Activated CD4-positive, alpha-beta memory T cell treated with anti-CD3 and anti-CD28 coated beads for 36 hours (primary cell): ENCODE measurements at regions not wholly inside any gene's neighbourhood (a gene's known extent, or its start where the extent isn't known, plus 50 kb on each side); places are given as distances from the start of the nearest gene placed in this dataset.

Experiments used
- CTCF ChIA-PET: fragments of 350-600 bp; sonication (Branson Sonifier 250); formaldehyde crosslinking; loops from one replicate; lab custom pipeline; 2021; ENCODE audit warnings: antibody characterized with exemption, inconsistent platforms; lab: Charles Lee
- POLR2A ChIA-PET: fragments of 350-600 bp; sonication (Branson Sonifier 250); formaldehyde crosslinking; loops from one replicate; lab custom pipeline; 2021; ENCODE audit warnings: antibody characterized with exemption; lab: Charles Lee
- DNase-seq: peaks from one replicate; pipeline ENCODE4 v3.0.0-alpha.2; 2020
- H3K27ac Mint-ChIP-seq: one replicate; pipeline ENCODE4 v1.8.0; 2021; ENCODE audit warnings: mixed read lengths
- H3K27me3 Mint-ChIP-seq: one replicate; pipeline ENCODE4 v1.8.0; 2021; ENCODE audit warnings: mixed read lengths
- H3K36me3 Mint-ChIP-seq: one replicate; pipeline ENCODE4 v1.8.0; 2021; ENCODE audit warnings: mixed read lengths
- H3K4me1 Mint-ChIP-seq: one replicate; pipeline ENCODE4 v1.8.0; 2021; ENCODE audit warnings: low read depth, mixed read lengths
- H3K4me3 Mint-ChIP-seq: one replicate; pipeline ENCODE4 v1.8.0; 2021; ENCODE audit warnings: mild to moderate bottlenecking, mixed read lengths
- H3K9me3 Mint-ChIP-seq: one replicate; pipeline ENCODE4 v1.8.0; 2021; ENCODE audit warnings: mixed read lengths
- intact Hi-C: fragments of 100-400 bp; cut with micrococcal nuclease; formaldehyde crosslinking; loops from one replicate; pipeline ENCODE4 v1.15.1; 2023

DNA sequence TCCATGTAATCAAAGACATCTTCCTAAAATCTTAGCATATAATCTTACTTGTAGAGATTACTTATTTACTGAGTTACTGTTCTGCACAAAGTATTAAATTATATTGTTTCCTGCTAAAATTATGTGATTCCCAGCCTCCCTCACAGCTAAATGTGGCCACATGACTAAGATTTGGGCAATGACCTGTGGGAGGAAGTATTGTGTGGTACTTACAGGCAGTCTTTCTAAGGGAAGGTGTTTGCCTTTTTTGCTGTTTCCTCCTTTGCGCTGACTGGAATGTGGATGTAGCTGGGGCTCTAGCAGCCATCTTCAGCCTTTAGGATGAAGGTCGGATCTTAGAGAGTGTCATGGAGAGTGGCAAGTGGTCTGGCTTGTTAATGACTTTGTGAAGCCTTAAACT is 146.3 kb upstream of the APCDD1 start:
- ChIA-PET CTCF (interaction anchor here (0.6 kb wide), 1 partner anchor 50 kb away, joined by 3 read pairs; no protein-coding TSS in a partner anchor), POLR2A (no interaction called here)
- no peak overlapping the region for H3K27ac Mint-ChIP-seq
- no peaks in the 10 kb centered on the region for H3K9me3 Mint-ChIP-seq
- no peak for DNase-seq
- no peaks in the 10 kb centered on the region for H3K36me3 Mint-ChIP-seq
- H3K4me3 Mint-ChIP-seq, result no peak overlapping the region
- H3K27me3 Mint-ChIP-seq, result peaks cover 2% of the 10 kb centered on the region
- intact Hi-C loops, result no loop called here
- H3K4me1 Mint-ChIP-seq, result no peaks in the 10 kb centered on the region

- no peaks in the 10 kb centered on the region for H3K9me3 Mint-ChIP-seq
- H3K36me3 Mint-ChIP-seq, result no peaks in the 10 kb centered on the region
- DNase-seq, result no peak
- no peak overlapping the region for H3K4me3 Mint-ChIP-seq
- H3K27me3 Mint-ChIP-seq, result peaks cover 2% of the 10 kb centered on the region
- POLR2A ChIA-PET, result no interaction called here
- intact Hi-C loops, result no loop called here
- no peak overlapping the region for H3K27ac Mint-ChIP-seq
- CTCF ChIA-PET, result no interaction called here
- H3K4me1 Mint-ChIP-seq, result no peaks in the 10 kb centered on the region
These were observed 143.8 kb upstream of the APCDD1 start for GRCh38 chr18:10310626-10311025.

DNA sequence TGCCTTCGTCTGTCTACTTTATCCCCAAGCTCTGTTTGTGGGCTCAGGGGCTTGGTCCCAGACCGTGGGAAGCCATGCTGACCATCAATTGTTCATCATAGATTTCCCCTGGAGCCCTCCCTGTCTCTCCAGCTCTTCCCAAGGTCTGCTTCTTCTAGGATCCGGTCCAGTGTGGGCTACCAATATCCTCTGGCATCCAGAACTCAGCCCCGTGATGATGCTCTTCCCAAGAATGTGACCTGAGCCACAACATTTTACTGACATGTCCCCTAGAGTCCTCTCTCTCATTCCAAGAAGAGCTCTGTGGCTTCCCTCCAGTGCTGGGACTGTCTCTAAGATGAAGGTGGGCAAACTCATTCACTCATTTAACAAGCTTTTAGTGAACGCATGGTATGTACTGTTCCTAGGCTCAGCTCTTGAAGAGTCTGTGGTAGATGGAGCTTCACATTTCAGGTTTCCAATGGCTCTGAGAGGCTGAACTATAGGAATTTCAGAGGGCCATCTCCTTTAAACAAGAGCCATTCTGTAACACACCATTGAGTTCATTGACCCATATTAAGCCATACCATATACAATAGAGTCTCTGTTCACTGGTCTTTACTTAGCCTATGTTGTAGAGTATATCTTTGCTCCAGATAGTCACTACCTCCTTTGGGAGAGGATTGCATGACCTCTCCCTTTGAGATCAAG is 142.0 kb upstream of the APCDD1 start:
- ChIA-PET POLR2A (no interaction called here), CTCF (no interaction called here)
- no peak for DNase-seq
- H3K36me3 Mint-ChIP-seq, result no peaks in the 10 kb centered on the region
- no peak overlapping the region for H3K27ac Mint-ChIP-seq
- no peaks in the 10 kb centered on the region for H3K9me3 Mint-ChIP-seq
- no peaks in the 10 kb centered on the region for H3K27me3 Mint-ChIP-seq
- H3K4me1 Mint-ChIP-seq, result no peaks in the 10 kb centered on the region
- H3K4me3 Mint-ChIP-seq, result no peak overlapping the region
- intact Hi-C loops, result no loop called here

GRCh38 chr18:10313016-10313342 is 141.5 kb upstream of the APCDD1 start:
- no peak overlapping the region for H3K4me3 Mint-ChIP-seq
- H3K27me3 Mint-ChIP-seq, result no peaks in the 10 kb centered on the region
- no peaks in the 10 kb centered on the region for H3K9me3 Mint-ChIP-seq
- POLR2A ChIA-PET, result no interaction called here
- H3K36me3 Mint-ChIP-seq, result no peaks in the 10 kb centered on the region
- DNase-seq, result no peak
- H3K4me1 Mint-ChIP-seq, result no peaks in the 10 kb centered on the region
- CTCF ChIA-PET, result no interaction called here
- intact Hi-C loops, result no loop called here
- H3K27ac Mint-ChIP-seq, result no peak overlapping the region

- ChIA-PET POLR2A (no interaction called here), CTCF (interaction anchor here (0.7 kb wide), 1 partner anchor 259 kb away, joined by 3 read pairs; no protein-coding TSS in a partner anchor)
- no peaks in the 10 kb centered on the region for H3K27me3 Mint-ChIP-seq
- H3K27ac Mint-ChIP-seq, result no peak overlapping the region
- no peaks in the 10 kb centered on the region for H3K4me1 Mint-ChIP-seq
- H3K9me3 Mint-ChIP-seq, result no peaks in the 10 kb centered on the region
- H3K4me3 Mint-ChIP-seq, result no peak overlapping the region
- no peaks in the 10 kb centered on the region for H3K36me3 Mint-ChIP-seq
- DNase-seq, result no peak
- intact Hi-C loops, result no loop called here
These were observed 140.4 kb upstream of the APCDD1 start for GRCh38 chr18:10314066-10314465.

DNA sequence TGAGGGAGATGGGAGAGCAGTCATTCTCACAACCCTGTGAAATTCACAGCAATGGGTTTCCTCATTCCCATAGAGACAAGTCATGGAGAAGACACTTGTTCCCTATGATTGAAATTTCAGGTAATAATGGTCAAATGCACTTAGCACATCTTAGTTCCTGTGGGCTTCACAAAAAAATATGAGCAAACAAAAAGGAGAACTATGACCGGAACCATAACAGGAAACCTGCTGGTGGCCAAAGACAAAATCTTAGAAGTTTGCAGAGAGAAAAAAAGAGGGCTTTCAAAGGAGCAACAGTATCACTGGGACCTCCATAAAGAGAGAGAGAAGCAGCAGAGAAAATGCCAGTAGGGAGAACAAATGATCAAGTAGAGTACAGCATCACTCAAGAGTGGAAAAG is 138.9 kb upstream of the APCDD1 start:
- Mint-ChIP-seq H3K36me3 (no peaks in the 10 kb centered on the region), H3K9me3 (no peaks in the 10 kb centered on the region), H3K27me3 (no peaks in the 10 kb centered on the region), H3K4me3 (no peak overlapping the region), H3K27ac (no peak overlapping the region), H3K4me1 (no peaks in the 10 kb centered on the region)
- ChIA-PET POLR2A (no interaction called here), CTCF (no interaction called here)
- no peak for DNase-seq
- intact Hi-C loops, result no loop called here

DNA sequence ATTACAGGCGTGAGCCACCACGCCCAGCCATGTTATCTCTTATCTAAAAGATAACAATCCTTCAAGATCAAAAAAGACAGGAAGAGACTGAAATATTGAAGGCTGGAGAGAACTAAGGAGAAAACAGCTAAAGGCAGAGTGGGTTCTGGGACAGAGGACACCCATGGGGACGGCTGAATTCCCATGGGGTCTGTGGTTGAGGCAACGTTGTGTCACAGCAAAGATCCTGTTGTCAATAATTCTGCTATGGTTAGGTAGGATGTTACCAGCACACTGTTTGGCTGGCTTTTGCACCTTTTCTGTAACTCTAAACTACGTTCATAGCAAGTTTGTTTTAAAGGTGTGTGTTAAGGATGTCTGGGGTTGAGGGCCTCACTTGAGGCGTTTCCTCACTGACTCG is 137.7 kb upstream of the APCDD1 start:
- H3K36me3 Mint-ChIP-seq, result no peaks in the 10 kb centered on the region
- H3K4me3 Mint-ChIP-seq, result no peak overlapping the region
- no peak overlapping the region for H3K27ac Mint-ChIP-seq
- no peak for DNase-seq
- no peaks in the 10 kb centered on the region for H3K9me3 Mint-ChIP-seq
- intact Hi-C loops, result no loop called here
- H3K4me1 Mint-ChIP-seq, result no peaks in the 10 kb centered on the region
- POLR2A ChIA-PET, result no interaction called here
- H3K27me3 Mint-ChIP-seq, result no peaks in the 10 kb centered on the region
- CTCF ChIA-PET, result no interaction called here

- CTCF ChIA-PET, result no interaction called here
- no peak overlapping the region for H3K4me3 Mint-ChIP-seq
- H3K27me3 Mint-ChIP-seq, result no peaks in the 10 kb centered on the region
- no peak for DNase-seq
- intact Hi-C loops, result no loop called here
- H3K4me1 Mint-ChIP-seq, result no peaks in the 10 kb centered on the region
- no peaks in the 10 kb centered on the region for H3K9me3 Mint-ChIP-seq
- H3K36me3 Mint-ChIP-seq, result no peaks in the 10 kb centered on the region
- POLR2A ChIA-PET, result no interaction called here
- no peak overlapping the region for H3K27ac Mint-ChIP-seq
These were observed 136.4 kb upstream of the APCDD1 start for GRCh38 chr18:10317864-10318690.

- ChIA-PET POLR2A (no interaction called here), CTCF (no interaction called here)
- no peaks in the 10 kb centered on the region for H3K27me3 Mint-ChIP-seq
These were observed 135.8 kb upstream of the APCDD1 start for GRCh38 chr18:10318691-10318970.

DNA sequence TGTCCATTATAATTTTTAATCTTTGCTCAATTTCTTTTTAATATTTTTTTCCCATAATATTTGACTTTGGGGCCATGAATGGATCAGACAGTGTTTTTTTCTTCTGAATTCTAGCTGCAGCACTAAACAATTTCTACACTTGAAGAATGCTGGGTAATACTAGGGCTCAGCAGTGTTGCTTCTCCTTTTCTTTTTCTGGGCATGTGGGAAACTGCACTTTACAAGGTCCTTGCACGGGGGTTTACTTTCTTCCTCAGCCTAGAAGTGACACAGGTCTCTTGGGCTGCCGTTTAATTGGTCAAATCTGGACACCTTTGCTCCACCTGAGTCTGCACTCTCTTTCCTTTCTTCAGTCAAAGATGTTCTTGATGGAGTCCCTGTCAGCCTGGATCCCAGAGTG is 135.4 kb upstream of the APCDD1 start:
- no peaks in the 10 kb centered on the region for H3K9me3 Mint-ChIP-seq
- H3K27me3 Mint-ChIP-seq, result no peaks in the 10 kb centered on the region
- H3K27ac Mint-ChIP-seq, result no peak overlapping the region
- no peak for DNase-seq
- intact Hi-C loops, result no loop called here
- H3K4me3 Mint-ChIP-seq, result no peak overlapping the region
- H3K36me3 Mint-ChIP-seq, result no peaks in the 10 kb centered on the region
- H3K4me1 Mint-ChIP-seq, result no peaks in the 10 kb centered on the region
- CTCF ChIA-PET, result no interaction called here
- POLR2A ChIA-PET, result no interaction called here

More at GRCh38 chr18:10318691-10318970, 135.8 kb upstream of the APCDD1 start:
- H3K4me3 Mint-ChIP-seq, result no peak overlapping the region
- DNase-seq, result no peak
- no peaks in the 10 kb centered on the region for H3K4me1 Mint-ChIP-seq
- H3K9me3 Mint-ChIP-seq, result no peaks in the 10 kb centered on the region
- intact Hi-C loops, result no loop called here
- no peak overlapping the region for H3K27ac Mint-ChIP-seq
- no peaks in the 10 kb centered on the region for H3K36me3 Mint-ChIP-seq

DNA sequence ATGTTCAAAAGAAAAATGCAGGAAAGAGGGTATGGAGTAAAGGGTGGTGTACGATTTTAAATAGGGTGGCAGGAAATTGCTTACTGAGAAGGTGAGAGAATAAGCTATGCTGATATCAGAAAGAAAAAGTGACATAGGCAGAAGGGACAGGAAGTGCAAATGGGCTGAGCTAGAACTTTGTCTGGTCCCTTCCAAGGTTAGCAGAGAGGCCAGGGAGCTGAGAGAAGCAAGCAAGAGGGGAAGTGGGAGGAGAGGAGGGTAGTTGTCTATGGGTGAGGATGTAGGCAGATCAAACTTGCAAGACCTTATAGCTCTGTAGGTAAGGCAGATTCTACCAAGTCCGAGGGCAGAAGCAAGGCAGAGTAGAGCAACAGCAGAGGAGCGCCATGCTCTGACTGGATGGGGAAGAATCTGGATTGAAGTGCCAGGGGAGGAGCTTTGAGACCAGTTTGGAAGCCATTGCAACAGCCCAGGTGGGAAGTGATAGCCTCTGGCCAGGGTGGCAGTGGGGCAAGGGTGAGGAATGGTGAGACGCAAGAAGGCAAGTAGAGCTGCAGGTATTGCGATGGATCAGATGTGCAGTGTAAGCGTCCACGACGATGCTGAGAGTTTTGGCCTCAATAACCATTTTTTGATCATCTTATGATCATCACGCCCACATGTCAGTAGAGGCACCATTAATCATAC is 134.4 kb upstream of the APCDD1 start:
- ChIA-PET CTCF (no interaction called here), POLR2A (no interaction called here)
- Mint-ChIP-seq H3K27me3 (no peaks in the 10 kb centered on the region), H3K4me1 (no peaks in the 10 kb centered on the region), H3K27ac (no peak overlapping the region), H3K4me3 (no peak overlapping the region), H3K9me3 (no peaks in the 10 kb centered on the region), H3K36me3 (no peaks in the 10 kb centered on the region)
- no peak for DNase-seq
- intact Hi-C loops, result no loop called here

- H3K9me3 Mint-ChIP-seq, result no peaks in the 10 kb centered on the region
- CTCF ChIA-PET, result no interaction called here
- POLR2A ChIA-PET, result no interaction called here
- H3K4me3 Mint-ChIP-seq, result no peak overlapping the region
- no peaks in the 10 kb centered on the region for H3K4me1 Mint-ChIP-seq
- intact Hi-C loops, result no loop called here
- no peaks in the 10 kb centered on the region for H3K27me3 Mint-ChIP-seq
- no peaks in the 10 kb centered on the region for H3K36me3 Mint-ChIP-seq
- no peak for DNase-seq
- no peak overlapping the region for H3K27ac Mint-ChIP-seq
These were observed 133.6 kb upstream of the APCDD1 start for GRCh38 chr18:10320791-10321190.
